GM19025 (cell line): ENCODE measurements at regions not wholly inside any gene's neighbourhood (a gene's known extent, or its start where the extent isn't known, plus 50 kb on each side); places are given as distances from the start of the nearest gene placed in this dataset.
"Not testable (repeated sequence)": the region's sequence is repeated elsewhere in the genome, so short reads cannot be mapped to it uniquely, and the experiment has no call there.

Experiments
- ATAC-seq: cut with Tn5 transposase; IDR thresholded peaks from one replicate; pipeline ENCODE4 v1.9.1; 2021; ENCODE audit warnings: mild to moderate bottlenecking, low read depth, moderate library complexity; ENCODE audit not compliant: unreplicated experiment

DNA sequence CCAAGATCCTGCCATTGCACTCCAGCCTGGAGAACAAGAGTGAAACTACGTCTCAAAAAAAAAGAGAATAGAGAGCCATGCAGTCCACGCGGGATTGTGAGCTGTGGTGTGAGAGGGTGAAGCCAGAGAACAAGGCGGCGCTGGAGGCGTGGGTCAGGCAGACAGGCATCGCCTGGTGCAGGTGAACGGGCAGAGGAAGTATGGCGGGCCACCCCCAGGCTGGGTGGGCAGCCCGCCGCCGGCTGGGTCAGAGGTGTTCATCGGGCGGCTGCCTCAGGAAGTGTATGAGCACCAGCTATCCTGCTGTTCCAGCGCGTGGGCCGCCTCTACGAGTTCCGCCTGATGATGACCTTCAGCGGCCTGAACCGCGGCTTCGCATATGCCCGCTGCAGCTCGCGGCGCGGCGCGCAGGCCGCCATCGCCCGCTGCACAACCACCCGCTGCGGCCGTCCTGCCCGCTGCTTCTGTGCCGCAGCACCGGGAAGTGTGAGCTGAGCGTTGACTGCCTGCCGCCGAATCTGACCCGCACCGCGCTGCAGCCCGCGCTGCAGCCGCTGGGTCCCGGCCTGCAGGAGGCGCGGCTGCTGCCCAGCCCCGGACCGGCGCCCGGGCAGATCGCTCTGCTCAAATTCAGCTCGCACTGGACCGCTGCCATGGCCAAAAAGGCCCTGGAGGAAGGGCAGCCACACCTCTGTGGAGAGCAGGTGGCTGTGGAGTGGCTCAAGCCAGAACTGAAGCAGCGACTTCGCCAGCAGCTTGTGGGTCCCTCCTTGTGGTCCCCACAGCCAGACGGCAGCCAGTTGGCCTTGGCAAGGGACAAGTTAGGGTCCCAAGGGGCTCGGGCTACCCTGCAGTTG is 95.5 kb upstream of the PLEKHM1 start:
- ATAC-seq: not testable (repeated sequence)

DNA sequence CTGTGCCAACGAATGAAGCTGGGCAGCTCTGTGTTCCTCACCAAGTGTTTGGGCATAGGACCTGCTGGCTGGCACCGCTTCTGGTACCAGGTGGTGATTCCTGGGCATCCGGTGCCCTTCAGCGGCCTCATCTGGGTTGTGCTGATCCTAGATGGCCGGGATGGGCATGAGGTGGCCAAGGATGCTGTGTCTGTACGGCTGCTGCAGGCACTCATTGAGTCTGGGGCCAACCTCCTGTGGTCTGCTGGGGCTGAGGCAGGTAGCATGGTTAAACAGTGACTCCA is 96.1 kb upstream of the PLEKHM1 start:
- not testable (repeated sequence) for ATAC-seq

DNA sequence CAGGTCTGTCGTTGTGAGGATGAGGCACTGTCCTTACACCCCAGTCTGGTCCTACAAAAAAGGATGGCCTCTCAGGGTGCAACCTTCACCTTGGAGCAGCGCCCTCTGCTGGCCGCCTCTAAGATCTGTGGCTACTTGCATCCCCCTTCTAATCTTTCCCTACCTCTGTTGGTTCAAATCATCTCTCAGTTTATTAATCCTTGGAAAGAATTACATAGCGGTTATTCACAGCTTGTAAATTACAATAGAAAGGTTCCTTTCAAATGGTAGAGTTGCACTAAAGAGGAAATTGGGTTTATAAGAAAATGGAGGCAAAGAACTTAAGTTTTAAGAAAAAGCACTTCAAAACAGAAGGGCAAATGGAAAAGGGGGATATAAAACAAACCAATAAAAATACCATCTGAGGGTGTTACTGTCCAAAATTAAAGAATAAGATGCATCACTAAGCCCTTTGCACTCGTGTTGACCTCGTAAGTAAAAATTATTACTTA is 102.0 kb upstream of the PLEKHM1 start:
- ATAC-seq: not testable (repeated sequence)

DNA sequence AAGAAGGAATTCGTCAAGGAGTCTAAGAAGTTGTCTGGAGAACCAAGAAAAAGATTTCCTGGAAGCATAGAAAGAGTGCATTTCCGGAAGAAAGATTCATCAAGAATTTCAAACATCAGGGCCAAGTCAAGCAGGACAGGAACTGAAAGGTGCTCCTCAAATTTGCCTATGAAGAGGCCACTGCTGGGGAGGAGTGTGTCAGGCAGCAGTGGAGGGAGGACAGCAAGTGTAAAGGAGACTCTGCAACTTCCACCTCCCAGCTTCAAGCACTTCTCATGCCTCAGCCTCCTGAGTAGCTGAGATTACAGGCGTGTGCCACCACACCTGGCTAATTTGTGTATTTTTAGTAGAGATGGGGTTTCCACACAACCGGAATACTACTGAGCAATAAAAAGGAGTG is 105.8 kb upstream of the PLEKHM1 start:
- not testable (repeated sequence) for ATAC-seq

DNA sequence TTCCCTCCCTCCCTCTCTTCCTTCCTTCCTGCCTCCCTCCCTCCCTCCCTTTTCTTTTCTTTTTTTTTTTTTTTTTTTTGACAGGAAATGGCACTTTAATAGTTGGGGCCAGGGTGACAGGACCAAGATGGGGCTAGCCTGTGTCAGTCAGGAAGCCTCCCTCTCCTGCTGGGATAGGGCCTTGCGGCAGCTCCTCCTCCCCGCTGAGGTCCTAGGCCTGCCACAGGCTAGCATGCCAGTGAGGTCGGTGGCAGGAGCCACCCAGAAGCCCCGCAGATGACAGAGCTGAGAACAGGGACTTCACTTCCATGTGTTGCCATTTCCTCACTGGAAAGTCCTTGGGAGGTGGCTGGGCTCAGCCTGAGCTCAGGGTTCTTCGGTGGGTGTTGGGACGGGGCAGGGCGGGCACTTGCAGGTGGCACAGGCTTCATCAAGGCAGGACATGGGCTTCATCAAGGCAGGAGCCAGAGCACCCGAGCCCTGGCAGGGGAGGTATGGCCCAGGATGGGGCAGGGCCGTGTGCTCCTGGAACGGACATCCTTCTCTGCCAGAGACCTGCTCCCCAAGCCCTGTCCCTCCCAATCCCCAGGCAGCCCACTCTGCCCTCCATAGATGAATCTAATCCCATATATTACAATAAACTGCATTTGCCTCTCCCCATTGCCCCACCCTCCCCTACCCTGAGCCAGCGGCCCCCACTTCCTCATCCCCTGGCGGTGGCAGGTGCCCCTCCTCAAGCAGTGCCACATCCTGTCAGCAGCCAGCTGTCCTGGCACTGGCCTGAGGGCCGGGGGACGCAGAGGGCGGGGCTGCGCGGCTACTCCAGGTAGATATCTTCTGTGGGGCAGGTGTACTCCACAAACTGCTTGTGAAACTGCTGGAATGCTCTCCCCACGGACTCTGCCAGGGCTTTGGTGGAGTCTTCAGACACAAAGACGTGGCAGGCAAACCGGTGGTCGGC is 109.8 kb upstream of the PLEKHM1 start:
- not testable (repeated sequence) for ATAC-seq

DNA sequence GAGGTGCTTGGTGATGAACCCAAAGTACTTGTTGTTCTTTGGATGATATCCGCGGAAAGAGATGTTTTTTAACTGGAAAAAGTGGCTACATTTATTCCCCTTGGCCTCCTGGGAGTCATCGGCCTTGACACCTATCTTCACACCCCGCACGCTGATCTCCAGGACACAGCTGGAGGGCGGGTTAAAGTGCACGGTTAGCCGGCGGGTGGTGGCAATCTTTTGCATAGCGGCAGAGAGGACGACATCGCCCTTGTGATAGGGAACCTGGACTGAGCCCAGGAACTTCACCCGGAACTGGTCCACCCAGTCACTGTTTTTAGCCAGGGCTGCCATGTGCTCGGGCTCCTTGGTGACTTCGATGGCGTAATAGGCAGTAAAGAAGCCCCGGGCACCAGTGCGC is 110.5 kb upstream of the PLEKHM1 start:
- not testable (repeated sequence) for ATAC-seq

DNA sequence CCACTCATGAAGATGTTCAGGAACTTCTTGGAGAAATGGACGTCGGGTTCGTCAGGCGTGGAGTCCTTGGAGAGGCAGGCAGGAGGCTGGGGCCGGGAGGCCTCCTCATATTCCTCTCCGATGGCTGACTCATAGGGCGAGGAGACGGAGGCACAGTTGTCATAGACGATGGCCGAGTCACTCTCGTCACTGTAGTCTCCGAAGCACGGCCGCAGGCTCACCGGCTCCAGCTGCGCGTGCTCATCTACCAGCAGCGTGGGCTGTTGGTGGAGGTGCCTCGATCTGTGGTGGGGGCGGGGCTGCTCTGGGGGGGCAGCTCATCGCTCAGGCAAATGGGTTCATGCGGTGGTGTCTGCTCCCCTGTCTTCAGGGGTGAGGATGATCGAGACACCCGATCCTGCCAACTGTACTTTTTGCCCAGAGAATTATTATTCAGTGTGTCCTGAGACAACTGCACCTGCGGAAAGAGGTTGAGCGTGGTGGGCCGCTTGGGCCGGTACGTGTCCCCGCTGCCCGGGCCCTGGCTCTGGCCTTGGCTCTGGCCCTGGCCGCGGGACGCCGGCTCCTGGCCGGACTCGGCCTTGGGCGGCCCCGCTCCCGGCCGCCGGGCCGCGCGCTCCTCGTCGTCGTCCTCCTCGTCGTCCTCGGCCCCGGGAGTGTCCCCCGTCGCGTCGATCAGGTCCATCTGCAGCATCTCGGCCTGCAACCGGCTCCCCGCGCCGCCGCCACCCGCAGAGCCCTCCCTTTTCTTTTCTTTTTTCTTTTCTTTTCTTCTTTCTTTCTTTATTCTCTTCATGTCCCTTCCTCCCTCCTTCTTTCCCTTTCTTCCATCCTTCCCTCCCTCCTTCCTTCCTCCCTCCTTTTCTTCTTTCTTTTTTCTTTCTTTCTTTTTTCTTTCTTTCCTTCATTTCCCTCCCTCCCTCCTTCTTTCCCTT is 111.4 kb upstream of the PLEKHM1 start:
- not testable (repeated sequence) for ATAC-seq

DNA sequence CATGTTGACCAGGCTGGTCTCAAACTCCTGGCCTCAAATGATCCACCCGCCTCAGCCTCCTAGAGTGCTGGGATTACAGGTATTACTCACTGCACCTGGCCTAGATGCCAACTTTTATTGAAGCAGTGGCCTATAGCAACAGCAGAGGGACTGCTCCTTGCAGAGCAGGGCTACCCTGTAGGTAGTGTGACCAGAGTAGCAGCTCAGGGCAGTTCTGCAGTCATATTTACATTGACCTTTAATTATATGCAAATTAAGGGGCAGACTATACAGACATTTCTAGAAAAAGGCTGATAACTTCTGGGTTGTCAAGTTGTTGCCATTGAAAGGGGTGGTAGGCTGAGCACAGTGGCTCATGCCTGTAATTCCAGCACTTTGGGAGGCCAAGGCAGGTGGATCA is 115.2 kb upstream of the PLEKHM1 start:
- not testable (repeated sequence) for ATAC-seq

DNA sequence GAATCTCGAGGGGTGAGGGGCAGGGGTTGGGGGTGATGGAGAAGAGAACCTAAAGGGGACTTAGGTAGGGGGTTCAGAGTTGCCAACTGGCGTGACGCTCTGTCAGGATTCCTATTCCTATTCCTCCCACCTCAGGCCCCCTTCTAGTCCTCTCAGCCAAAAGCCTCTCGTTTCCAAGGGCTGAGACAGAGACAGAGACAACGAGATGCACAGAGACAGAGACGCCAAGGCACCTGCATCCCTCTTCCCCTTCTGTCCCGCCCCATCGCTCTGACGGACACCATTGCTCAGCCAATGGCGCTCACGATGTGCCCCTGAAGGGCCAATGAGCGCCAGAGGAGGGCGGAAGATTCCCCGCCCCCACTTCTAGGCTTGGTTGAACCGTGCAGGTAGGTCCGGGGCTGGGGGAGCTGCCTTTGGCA is 129.5 kb upstream of the PLEKHM1 start:
- peak; percentile 98 for ATAC-seq

DNA sequence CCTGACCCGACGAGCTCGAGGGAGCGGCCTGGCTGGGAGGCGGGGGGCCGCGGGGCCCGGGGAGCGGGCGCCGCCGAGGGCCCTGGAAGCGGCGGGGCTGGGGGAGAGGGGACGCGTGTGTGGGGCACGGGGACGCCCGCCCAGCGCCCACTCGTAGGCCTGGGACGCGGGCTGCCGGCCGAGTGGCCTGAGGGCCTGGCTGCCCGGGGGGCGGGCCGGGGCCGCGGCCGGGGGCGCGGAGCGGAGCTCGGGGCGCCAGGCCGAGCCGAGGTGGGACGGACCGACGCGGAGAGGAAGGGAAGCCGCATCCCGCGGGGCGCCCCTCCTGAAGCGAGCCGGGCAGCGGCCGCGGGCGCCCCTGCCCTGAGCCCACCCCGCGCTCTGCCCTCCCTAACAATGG is 129.9 kb upstream of the PLEKHM1 start:
- ATAC-seq: peak; percentile 32

DNA sequence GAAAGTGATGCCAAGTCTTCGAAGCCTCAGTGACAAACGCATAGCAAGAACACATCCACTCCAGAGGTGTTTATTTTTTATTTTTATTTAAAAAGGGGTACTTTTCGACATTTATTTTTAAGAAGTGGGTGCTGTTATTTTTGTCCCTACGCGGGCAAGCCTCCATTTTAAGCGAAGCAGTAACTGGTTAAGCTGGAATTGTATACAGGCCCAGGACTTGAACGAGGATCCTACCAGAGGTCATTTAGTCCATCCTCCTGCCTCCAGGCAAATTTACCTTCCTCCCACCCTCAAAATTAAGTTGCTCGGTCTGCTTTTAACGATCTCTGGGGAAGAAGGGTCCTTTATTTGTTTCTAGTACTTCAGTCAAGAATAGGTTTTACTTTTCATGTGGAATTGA is 130.6 kb upstream of the PLEKHM1 start:
- not testable (repeated sequence) for ATAC-seq

DNA sequence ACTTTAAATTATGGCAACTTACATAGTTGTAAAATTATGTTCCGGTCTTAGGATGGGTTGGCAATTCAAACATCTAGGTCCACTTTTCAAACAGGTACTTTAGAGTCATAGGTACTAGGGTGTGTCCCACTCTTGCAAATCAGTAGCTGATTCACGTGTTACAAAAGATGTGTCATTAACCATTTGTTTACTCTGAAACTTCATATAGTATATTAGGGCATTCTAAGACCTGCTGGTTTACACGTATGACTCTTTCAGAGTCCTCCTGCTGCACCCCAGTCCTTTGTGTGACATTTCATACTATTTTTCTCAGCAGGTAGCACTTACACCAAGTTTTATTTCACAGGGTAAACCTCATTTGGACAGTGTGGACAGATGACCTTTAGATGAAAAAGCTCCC is 131.8 kb upstream of the PLEKHM1 start:
- not testable (repeated sequence) for ATAC-seq

DNA sequence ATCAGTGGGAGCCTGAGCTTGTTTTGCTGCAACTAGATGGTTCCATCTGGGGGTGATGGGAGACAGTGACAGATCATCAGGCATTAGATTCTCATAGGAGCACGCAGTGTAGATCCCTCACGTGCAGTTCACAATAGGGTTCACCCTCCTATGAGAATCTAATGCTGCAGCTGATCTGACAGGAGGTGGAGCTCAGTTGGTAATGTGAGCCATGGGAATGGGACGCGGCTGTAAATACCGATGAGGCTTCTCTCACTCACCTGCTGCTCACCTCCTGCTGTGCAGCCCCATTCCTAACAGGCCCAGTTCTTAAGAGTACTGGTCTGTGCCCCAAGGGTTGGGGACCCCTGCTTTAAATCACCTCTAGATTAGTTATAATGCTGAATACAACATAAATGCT is 137.5 kb upstream of the PLEKHM1 start:
- no peak for ATAC-seq

DNA sequence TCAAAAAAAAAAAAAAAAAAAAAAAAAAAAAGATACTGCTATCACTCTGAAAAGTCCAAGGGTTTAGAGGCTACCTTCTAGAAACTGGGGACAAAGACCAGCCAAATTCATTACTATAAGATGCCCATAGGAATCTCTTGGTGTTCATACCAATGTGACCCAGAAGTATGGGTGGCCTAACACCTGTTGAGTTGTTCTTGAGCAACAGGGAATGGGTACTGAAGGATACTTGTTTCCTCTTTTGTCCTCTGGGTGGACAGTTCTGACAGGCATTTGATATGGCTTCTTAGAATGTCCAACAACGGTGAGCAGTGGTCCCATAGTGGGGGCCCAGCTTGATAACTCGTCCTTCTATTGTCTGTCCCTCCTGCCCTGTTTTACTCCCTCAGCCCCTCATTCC is 141.4 kb upstream of the PLEKHM1 start:
- ATAC-seq: no peak

DNA sequence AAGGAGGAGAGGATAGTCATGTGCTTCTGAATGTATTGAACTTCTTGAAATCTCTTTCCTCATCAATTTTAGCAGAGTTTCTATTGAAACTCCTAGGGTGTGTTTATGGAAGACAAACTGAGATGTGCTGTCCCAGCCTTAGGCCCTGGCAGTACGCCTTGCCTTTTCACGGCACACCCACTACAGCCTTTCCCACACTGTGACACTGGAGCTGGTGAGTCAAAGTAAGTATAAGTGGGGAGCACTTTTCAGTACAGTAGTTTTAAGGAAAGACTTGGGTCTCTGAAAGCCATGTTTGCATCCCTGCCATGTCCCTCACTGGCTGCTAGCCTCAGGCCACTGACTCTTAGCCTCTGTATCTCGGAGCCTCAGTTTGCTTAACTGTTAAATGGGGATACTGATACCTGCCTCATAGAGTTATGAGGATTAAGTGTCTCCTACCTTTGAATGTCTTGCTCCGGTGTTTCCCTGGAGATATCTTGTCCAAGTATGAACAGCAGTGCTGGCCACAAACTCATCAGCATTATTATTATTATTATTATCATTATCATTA is 144.7 kb upstream of the CRHR1 start:
- ATAC-seq: no peak

DNA sequence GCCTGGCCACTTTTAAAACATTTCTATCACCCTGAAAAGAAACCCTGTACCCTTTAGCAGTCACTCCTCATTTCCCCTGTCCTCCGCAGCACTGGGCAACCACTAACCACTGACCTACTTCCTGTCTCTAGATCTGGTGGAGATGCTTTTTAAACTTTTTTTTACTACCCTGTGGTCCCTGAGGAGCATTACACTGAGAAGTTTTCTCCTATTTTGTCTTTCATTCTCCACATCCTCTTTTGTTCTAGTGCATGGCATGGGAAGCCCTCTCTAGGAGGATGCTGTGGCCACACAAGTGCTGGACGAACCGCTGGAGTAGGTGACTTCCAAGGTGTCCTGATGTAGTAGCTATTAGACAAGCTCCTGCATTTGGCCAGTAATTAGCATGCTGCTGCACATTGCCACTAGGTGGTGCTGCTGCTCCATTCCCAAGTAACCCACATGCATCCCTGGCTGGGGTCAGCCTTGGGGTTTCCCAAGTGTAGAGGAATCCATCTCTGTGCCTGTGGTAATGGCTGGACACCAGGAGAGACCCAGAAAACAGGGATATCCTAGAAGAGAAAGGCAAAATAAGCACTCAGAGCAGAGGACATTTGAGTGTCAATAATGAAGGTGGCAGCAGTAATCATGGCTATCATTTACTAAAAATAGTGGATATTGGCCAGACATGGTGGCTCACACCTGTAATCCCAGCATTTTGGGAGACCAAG is 143.8 kb upstream of the CRHR1 start:
- no peak for ATAC-seq

DNA sequence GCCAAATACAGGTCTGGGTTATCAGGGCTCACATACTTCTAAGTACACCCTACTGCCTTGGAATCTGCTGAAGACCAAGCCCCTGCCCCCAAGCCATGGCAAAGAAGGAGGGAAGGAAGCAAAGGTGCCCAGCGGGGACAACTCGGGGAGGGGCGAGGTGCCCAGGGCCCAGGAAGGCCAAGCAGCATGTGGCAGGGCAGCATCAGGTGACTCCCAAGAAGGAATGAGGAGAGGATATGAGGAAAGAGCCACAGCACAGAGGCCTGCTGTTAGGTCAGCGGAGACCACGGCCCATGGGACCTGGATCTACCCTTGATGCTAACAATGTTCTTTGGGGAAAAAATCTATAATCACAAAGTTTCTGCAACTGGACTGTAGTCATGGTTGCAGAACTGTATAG is 142.6 kb upstream of the CRHR1 start:
- no peak for ATAC-seq

DNA sequence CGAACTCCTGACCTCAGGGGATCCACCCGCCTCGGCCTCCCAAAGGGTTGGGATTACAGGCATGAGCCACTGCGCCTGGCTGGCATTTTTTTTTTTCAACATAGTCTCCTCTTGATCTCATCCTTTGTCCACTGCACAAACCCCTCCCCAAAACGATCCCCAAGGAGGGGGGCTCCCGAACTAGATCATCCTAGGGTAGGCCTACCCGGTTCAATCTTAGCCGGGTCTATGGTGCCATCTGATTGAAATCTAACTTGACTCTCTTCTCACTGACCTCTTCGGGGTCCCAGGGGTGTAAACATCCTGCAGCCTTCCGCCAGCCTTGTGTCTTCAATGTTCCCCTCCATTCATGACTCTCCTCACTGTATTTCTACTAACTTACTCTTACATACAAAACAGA is 140.5 kb upstream of the CRHR1 start:
- ATAC-seq: no peak

DNA sequence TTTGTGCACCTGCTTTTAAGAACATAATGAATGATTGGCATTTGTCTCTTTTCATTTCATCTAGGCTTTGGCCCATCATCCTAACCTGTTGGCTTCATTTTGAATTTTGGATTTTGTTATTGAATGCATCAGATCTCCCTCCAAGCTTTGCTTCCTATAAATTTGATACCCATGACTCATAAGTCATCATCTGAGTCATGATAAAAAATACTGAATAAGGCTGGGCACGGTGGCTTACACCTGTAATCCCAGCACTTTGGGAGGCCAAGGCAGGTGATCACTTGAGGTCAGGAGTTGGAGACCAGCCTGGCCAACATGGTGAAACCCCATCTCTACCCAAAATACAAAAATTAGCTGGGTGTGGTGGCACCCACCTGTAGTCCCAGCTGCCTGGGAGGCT is 139.5 kb upstream of the CRHR1 start:
- not testable (repeated sequence) for ATAC-seq
